ENCODE measurements at regions not wholly inside any gene's neighbourhood (a gene's known extent, or its start where the extent isn't known, plus 50 kb on each side); places are given as distances from the start of the nearest gene placed in this dataset.

DNA sequence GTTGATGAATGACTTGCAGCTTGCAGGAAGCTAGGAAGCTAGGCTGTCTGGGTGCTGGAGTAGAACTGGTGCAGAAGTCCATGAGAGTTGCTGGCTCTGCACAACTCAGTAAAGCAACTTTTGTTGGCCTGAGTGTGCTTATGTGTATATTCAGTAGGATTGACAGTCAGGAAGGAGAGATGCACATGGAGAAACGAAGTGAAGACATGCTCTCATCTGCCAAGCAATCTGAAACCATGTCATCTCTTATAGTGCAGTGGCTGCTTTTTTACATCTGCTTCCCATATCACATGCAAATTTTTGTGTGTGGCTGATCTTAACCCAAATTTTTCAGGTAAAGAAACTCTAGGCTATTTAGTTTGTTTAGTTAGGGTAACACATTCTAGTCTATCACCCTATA, 252.4 kb upstream of the HS3ST5 start:
- H3K4me1 Mint-ChIP-seq (ENCODE audit: low read depth) = no peaks in the 10 kb centered on the region
- ATAC-seq (no peak), DNase-seq (no peak)
- no peak overlapping the region for H3K4me3 Mint-ChIP-seq
- H3K36me3 Mint-ChIP-seq (ENCODE audit: insufficient read depth) = no peaks in the 10 kb centered on the region
- H3K9me3 Mint-ChIP-seq = peaks cover 6% of the 10 kb centered on the region
- no peaks in the 10 kb centered on the region for H3K27me3 Mint-ChIP-seq (ENCODE audit: low read depth)

DNA sequence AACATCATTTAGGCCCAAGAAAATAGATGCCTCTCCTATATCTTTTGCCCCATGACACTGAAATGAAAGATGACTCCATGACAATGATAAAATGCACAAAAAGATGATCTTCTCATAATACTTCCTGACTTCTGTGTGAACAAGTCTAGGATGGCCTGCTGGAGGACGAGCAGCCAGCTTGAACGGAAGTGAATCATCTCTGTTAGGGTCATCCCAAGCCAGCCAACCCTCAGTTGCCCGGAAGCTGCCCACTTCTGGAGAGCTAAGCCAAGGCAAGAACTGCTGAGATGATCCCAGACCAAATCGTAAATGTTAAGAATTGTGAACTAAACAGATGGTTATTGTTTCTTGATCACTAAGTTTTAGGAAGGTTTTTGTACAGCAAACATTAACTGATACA, 249.7 kb upstream of the HS3ST5 start:
- H3K27me3 Mint-ChIP-seq (ENCODE audit: low read depth) = no peaks in the 10 kb centered on the region
- ATAC-seq (no peak), DNase-seq (no peak)
- no peaks in the 10 kb centered on the region for H3K36me3 Mint-ChIP-seq (ENCODE audit: insufficient read depth)
- no peak overlapping the region for H3K4me3 Mint-ChIP-seq
- peaks cover 15% of the 10 kb centered on the region for H3K9me3 Mint-ChIP-seq
- H3K4me1 Mint-ChIP-seq (ENCODE audit: low read depth) = no peaks in the 10 kb centered on the region

DNA sequence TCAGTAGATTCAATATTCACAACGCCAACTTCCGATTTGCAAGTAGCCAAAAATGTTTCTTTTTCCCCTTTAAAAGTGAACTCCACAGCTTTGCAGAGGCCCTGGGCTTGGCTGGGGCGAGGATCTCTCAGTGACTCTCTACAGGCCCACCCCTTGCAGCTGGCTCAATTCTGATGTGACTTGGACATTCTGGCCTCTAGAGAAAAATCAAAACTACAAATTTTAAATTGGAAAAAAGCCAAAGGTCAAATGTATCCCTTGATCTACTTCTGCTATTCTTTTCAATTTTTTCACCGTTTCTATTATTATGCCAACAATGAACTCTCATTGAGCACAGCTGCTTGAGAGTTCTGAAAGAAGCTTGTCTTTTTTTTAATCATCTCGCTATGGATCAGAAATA, 245.9 kb upstream of the HS3ST5 start:
- Mint-ChIP-seq H3K4me3 (no peak overlapping the region), H3K36me3 (ENCODE audit: insufficient read depth) (no peaks in the 10 kb centered on the region), H3K27me3 (ENCODE audit: low read depth) (no peaks in the 10 kb centered on the region), H3K4me1 (ENCODE audit: low read depth) (no peaks in the 10 kb centered on the region), H3K9me3 (peaks cover 15% of the 10 kb centered on the region)
- ATAC-seq = no peak
- DNase-seq = no peak

DNA sequence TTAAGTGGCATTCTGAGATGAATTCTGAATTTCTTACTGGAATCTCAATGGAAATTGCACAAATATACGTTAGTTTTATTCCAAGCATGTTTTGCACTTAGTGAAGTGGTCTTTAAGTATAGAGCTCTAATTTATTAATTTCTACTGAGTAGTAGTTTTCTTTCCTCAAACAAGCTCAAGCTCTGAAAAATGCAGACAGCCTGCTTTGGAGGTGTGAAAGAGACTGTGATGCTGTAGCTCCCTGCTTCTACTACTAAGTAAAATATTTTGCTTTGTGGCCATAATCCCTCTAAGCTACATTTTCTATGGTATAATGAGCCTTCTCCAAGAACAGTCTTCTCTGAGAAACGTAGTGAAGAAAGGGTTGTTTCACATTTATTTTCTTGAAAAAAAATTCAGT, 243.5 kb upstream of the HS3ST5 start:
- Mint-ChIP-seq H3K27me3 (ENCODE audit: low read depth) (no peaks in the 10 kb centered on the region), H3K4me1 (ENCODE audit: low read depth) (no peaks in the 10 kb centered on the region), H3K36me3 (ENCODE audit: insufficient read depth) (no peaks in the 10 kb centered on the region), H3K4me3 (no peak overlapping the region), H3K9me3 (peaks cover 14% of the 10 kb centered on the region)
- no peak for DNase-seq
- ATAC-seq = no peak

DNA sequence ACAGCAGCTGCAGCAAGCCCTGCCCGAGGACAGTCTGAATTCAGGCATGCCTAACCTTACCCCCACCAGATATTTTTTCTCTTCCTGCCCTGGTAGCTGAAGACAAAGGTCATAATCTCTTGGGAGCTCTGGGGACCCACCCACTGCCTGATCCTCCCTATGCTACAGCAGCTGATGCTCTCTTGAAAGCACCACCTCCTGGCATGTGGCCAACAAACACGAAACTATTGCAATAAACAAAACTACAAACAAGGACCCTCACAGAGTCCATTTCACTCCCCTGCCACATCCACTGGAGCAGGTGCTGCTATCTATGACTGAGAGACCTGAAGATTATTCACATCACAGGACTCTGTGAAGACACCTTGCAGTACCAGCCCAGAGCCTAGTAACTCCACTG, 238.5 kb upstream of the HS3ST5 start:
- H3K9me3 Mint-ChIP-seq = peaks cover 14% of the 10 kb centered on the region
- no peak for DNase-seq
- ATAC-seq = no peak
- no peaks in the 10 kb centered on the region for H3K27me3 Mint-ChIP-seq (ENCODE audit: low read depth)
- H3K4me3 Mint-ChIP-seq = no peak overlapping the region
- no peaks in the 10 kb centered on the region for H3K36me3 Mint-ChIP-seq (ENCODE audit: insufficient read depth)
- no peaks in the 10 kb centered on the region for H3K4me1 Mint-ChIP-seq (ENCODE audit: low read depth)

DNA sequence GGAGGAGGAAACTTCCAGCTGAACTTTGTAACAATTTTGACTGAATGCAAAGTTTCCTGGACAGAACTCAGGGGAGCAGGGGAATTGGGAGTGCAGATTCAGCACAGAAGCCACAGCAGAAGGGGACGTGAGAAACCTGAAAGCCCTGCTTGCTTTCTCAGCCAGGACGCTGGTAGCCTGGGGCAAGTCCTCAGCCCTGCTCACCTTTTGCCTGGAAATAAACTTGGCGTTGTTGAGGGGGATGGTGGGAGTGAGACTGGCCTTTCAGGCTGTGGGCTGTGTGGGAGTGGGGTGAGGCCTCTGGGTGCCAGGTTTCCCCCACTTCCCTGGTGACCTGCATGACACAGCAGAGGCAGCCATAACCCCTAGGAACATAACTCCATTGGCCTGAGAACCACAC, 238.1 kb upstream of the HS3ST5 start:
- Mint-ChIP-seq H3K9me3 (peaks cover 14% of the 10 kb centered on the region), H3K4me3 (no peak overlapping the region), H3K27me3 (ENCODE audit: low read depth) (no peaks in the 10 kb centered on the region), H3K4me1 (ENCODE audit: low read depth) (no peaks in the 10 kb centered on the region), H3K36me3 (ENCODE audit: insufficient read depth) (no peaks in the 10 kb centered on the region)
- ATAC-seq = no peak
- DNase-seq = no peak

DNA sequence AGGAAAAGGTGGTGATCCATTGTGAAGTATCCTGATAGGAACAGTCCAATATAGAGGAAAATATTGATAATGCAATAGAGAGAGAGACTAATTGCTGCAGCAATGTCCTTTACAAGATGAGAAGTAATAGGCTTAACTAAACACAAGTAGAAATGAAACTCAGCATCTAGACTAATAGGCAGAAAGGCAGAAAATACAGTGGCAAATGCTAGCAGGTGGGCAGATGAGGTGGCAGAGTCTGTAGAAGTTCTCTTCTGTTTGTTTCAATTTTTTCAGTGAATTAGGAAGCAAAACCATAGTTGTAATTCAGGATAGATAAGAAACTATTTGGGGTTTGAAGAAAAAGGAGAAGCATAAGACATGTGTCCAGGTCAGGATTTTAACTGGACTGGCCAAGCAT, 236.7 kb upstream of the HS3ST5 start:
- no peak for ATAC-seq
- H3K27me3 Mint-ChIP-seq (ENCODE audit: low read depth) = no peaks in the 10 kb centered on the region
- H3K9me3 Mint-ChIP-seq = peaks cover 14% of the 10 kb centered on the region
- no peaks in the 10 kb centered on the region for H3K36me3 Mint-ChIP-seq (ENCODE audit: insufficient read depth)
- no peak overlapping the region for H3K4me3 Mint-ChIP-seq
- DNase-seq = no peak
- H3K4me1 Mint-ChIP-seq (ENCODE audit: low read depth) = no peaks in the 10 kb centered on the region

DNA sequence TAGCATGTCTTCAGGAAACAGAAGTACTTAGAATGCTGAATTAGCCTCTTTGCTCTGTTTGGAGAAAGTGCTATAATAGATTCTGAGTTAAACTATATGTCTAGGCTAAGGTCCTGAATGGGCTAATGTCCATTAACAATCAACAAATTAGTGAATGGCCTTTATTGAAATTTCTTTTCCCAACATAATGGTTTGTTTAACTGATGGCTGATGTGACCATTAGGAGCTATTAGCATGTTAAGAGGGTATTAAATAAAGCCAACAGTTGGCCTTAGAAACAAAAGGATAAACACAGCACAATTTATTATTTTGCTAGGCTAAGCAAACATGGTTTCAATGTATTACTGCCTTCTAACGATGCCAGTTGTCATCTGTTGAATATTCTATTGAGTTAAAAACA, 234.3 kb upstream of the HS3ST5 start:
- H3K4me3 Mint-ChIP-seq = no peak overlapping the region

DNA sequence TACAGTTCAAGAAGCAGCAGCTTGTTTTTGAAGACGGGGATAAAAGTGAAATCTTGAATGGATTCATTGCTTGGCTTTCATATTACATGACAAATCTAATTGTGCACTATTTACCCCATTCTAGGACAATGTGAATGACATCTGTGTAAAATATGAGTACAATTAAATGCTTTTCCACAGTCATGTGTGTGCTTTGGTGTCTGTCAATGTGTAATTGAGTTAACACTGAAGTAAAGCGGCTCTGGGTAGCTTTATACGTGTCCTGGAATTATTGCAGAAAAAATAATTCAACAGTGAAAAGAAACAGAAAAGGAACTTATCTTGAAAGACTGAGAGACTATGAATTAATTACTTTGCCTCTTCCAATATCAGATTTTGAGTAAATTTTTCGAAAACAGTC, 233.5 kb upstream of the HS3ST5 start:
- H3K27me3 Mint-ChIP-seq (ENCODE audit: low read depth) = no peaks in the 10 kb centered on the region
- no peaks in the 10 kb centered on the region for H3K4me1 Mint-ChIP-seq (ENCODE audit: low read depth)
- H3K36me3 Mint-ChIP-seq (ENCODE audit: insufficient read depth) = no peaks in the 10 kb centered on the region
- peaks cover 10% of the 10 kb centered on the region for H3K9me3 Mint-ChIP-seq
- ATAC-seq (no peak), DNase-seq (no peak)
- H3K4me3 Mint-ChIP-seq = no peak overlapping the region

More for the DNA sequence above, 234.3 kb upstream of the HS3ST5 start:
- no peaks in the 10 kb centered on the region for H3K4me1 Mint-ChIP-seq (ENCODE audit: low read depth)
- peaks cover 14% of the 10 kb centered on the region for H3K9me3 Mint-ChIP-seq
- no peaks in the 10 kb centered on the region for H3K27me3 Mint-ChIP-seq (ENCODE audit: low read depth)
- no peak for ATAC-seq
- no peak for DNase-seq
- no peaks in the 10 kb centered on the region for H3K36me3 Mint-ChIP-seq (ENCODE audit: insufficient read depth)

DNA sequence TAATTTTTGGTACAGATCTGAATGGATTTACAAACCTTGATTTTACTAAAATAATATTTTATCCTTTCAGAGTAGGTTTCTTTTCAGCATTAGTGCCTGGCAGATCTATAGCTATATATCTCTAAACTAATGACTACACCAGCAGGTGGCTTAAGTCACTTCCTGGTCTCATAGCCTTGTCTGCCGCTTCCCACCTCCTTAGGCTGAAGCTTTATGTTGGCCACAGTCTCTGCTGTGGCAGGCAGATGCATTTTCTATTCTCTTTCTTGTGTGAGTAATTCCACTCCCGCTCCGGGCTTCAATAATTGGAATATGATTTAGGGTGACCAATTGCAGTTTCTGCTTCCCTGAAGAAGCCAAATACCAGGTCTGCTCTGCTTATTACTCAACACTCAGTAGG, 226.8 kb upstream of the HS3ST5 start:
- no peak for DNase-seq
- ATAC-seq = no peak
- no peaks in the 10 kb centered on the region for H3K27me3 Mint-ChIP-seq (ENCODE audit: low read depth)
- H3K36me3 Mint-ChIP-seq (ENCODE audit: insufficient read depth) = no peaks in the 10 kb centered on the region
- no peaks in the 10 kb centered on the region for H3K9me3 Mint-ChIP-seq
- H3K4me3 Mint-ChIP-seq = no peak overlapping the region
- no peaks in the 10 kb centered on the region for H3K4me1 Mint-ChIP-seq (ENCODE audit: low read depth)

DNA sequence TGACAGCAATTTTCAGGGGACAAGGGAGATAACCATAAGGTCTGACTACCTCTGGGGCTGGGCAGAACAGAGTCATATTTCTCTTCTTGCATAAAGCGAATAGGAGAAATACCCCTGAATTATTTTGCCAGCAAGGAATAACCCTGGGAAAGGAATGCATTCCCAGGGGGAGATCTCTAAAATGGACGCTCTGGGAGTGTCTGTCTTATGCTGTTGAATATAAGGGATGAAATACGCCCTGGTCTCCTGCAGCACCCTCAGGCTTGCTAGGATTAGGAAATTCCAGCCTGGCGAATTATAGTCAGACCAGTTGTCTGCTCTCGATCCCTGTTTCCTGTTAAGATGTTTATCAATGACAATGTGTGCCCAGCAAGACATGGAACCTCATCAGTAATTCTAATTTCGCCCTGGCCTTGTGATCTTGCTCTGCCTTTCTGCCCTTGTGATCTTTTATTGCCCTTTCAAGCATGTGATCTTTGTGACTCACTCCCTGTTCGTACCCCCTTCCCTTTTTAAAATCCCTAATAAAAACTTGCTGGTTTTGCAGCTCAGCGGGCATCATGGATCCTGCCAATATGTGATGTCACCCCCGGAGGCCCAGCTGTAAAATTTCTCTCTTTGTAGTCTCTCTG, 221.6 kb upstream of the HS3ST5 start:
- Mint-ChIP-seq H3K36me3 (ENCODE audit: insufficient read depth) (no peaks in the 10 kb centered on the region), H3K4me1 (ENCODE audit: low read depth) (no peaks in the 10 kb centered on the region), H3K9me3 (no peaks in the 10 kb centered on the region), H3K27me3 (ENCODE audit: low read depth) (no peaks in the 10 kb centered on the region), H3K4me3 (no peak overlapping the region)
- DNase-seq (no peak), ATAC-seq (no peak)

DNA sequence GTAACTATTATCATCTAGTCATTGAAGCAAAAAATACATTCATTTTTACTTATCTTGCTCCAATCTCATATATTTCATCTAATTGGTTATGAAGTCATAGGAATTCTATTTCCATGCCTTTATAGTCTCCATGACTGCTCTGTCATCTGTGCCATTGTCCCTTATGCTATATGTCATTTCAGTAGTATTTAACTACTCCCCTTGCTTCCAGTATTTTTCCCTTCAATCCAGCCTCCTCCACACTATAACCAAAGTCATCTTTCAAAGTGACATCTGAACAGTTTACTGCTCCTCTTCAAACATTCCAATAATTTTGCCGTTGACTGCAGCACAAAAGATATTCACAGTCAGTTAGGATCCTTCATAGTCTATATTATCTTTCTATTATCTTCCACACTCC, 216.6 kb upstream of the HS3ST5 start:
- no peaks in the 10 kb centered on the region for H3K27me3 Mint-ChIP-seq (ENCODE audit: low read depth)
- H3K36me3 Mint-ChIP-seq (ENCODE audit: insufficient read depth) = no peaks in the 10 kb centered on the region
- ATAC-seq = no peak
- H3K4me1 Mint-ChIP-seq (ENCODE audit: low read depth) = no peaks in the 10 kb centered on the region
- peaks cover 4% of the 10 kb centered on the region for H3K9me3 Mint-ChIP-seq
- H3K4me3 Mint-ChIP-seq = no peak overlapping the region
- no peak for DNase-seq

DNA sequence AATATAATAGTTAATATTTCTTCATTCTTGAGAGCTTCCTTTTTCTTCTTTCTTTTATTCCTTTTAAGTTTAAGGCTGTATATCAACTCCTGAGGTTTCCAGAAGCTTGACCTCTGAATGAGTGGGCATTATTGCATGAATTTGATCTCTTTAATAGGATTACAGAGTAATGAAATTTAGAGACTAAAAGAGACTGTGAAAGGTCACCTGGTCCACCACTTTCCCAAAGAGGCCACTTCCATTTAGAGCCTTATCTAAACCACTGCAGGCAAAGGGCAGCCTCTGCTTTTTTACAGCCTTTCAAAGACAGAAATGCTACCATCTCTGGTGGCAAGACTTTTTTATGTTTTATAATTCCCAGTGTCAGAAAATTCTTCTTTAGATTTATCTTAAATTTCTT, 215.3 kb upstream of the HS3ST5 start:
- ATAC-seq = no peak
- DNase-seq = no peak
- H3K4me3 Mint-ChIP-seq = no peak overlapping the region
- H3K9me3 Mint-ChIP-seq = peaks cover 4% of the 10 kb centered on the region
- no peaks in the 10 kb centered on the region for H3K4me1 Mint-ChIP-seq (ENCODE audit: low read depth)
- H3K36me3 Mint-ChIP-seq (ENCODE audit: insufficient read depth) = no peaks in the 10 kb centered on the region
- no peaks in the 10 kb centered on the region for H3K27me3 Mint-ChIP-seq (ENCODE audit: low read depth)

DNA sequence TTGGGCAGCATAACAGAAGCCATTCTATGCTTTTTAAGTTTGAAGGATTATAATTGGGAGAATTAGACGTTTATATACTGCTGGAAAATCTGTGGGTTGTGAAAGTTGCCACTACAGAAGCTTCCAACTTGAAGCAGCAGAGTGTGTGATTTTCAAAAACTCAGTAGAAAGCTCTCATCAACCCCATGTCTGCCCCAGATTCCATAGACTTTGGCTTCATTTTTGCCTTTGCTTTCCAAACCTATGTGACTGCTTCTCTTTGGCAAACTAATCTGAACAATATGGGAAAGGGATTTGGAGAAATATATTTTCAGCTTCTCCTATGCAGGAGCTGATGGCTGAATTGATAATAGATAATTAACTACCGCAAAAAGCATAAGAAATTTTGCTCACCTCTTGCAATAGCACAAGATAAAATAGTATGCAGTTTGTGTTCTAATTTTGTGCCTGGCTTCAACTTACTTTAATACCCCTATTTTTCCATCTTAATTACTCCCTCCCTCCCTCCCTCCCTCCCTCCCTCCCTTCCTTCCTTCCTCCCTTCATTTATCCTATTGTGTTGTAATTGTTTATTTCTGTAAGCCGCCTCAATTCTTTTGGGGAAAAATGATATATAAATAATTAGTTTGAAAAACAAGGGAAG, 214.1 kb upstream of the HS3ST5 start:
- Mint-ChIP-seq H3K36me3 (ENCODE audit: insufficient read depth) (no peaks in the 10 kb centered on the region), H3K9me3 (peaks cover 10% of the 10 kb centered on the region)
- no peak for DNase-seq

DNA sequence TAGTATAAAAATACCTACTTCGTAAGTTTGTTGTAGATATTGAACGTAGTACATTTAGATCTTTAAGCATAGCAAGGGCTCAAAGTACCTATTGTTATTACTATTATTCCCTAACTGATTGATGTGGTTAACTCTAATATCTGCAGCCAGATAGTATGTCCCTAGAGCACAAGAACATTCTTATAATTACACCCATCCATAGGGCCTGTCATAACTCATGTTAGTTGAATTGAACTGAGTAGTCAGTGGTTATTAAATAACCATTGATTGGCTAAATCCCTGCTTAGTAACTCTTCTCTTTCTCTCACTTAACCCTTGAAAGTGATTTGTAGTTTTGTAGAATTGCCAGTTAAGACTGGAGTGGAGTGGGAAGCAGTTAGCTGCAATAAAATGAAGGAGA, 207.5 kb upstream of the HS3ST5 start:
- no peak overlapping the region for H3K4me3 Mint-ChIP-seq
- H3K36me3 Mint-ChIP-seq (ENCODE audit: insufficient read depth) = no peaks in the 10 kb centered on the region
- DNase-seq (no peak), ATAC-seq (no peak)
- H3K9me3 Mint-ChIP-seq = peaks cover 10% of the 10 kb centered on the region
- no peaks in the 10 kb centered on the region for H3K4me1 Mint-ChIP-seq (ENCODE audit: low read depth)
- no peaks in the 10 kb centered on the region for H3K27me3 Mint-ChIP-seq (ENCODE audit: low read depth)

More for the DNA sequence above, 214.1 kb upstream of the HS3ST5 start:
- Mint-ChIP-seq H3K4me1 (ENCODE audit: low read depth) (no peaks in the 10 kb centered on the region), H3K27me3 (ENCODE audit: low read depth) (no peaks in the 10 kb centered on the region), H3K4me3 (no peak overlapping the region)
- no peak for ATAC-seq
